ENCODE measurements at regions not wholly inside any gene's neighbourhood (a gene's known extent, or its start where the extent isn't known, plus 50 kb on each side); places are given as distances from the start of the nearest gene placed in this dataset.

DNA sequence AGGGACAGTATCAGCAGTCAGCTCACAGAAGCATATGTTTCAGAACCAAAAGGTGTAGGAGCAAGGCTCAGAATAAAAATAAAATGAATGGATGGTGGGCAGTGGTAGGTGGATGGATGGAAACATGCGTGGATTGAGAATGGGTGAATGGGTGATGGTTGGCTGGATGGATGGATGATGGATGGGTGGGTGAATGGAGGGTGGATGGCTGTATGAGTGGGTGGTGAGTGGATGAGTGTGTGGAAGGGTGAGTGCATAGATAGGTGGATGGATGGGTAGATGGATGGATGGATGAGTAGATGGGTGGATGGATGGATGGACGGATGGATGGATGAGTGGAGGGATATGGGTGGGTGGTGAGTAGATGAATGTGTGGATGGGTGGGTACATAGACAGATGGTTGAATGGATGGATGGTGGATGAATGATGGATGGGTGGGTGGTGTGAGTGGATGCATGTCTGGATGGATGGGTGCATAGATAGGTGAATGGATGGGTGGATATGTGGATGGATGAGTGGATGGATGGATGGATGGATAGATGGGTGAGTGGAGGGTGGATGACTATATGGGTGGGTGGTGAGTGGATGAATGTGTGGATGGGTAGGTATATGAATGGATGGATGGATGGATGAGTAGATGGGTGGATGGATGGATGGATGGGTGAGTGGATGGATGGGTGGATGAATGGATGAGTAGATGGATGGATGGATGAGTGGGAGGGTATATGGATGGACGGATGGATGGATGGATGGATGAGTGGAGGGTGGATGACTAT, 164.2 kb downstream of the C9orf50 start:
- 97% methylated on average over 3 of the region's 3 CpGs for WGBS
- H3K36me3 ChIP-seq (ENCODE audit: control insufficient read depth in 4 of 4, insufficient read depth in 3 of 4, low read depth in 1 of 4, low read length in 3 of 4): no peaks in the 10 kb centered on the region
- TF ChIP-seq, protein P1, sequence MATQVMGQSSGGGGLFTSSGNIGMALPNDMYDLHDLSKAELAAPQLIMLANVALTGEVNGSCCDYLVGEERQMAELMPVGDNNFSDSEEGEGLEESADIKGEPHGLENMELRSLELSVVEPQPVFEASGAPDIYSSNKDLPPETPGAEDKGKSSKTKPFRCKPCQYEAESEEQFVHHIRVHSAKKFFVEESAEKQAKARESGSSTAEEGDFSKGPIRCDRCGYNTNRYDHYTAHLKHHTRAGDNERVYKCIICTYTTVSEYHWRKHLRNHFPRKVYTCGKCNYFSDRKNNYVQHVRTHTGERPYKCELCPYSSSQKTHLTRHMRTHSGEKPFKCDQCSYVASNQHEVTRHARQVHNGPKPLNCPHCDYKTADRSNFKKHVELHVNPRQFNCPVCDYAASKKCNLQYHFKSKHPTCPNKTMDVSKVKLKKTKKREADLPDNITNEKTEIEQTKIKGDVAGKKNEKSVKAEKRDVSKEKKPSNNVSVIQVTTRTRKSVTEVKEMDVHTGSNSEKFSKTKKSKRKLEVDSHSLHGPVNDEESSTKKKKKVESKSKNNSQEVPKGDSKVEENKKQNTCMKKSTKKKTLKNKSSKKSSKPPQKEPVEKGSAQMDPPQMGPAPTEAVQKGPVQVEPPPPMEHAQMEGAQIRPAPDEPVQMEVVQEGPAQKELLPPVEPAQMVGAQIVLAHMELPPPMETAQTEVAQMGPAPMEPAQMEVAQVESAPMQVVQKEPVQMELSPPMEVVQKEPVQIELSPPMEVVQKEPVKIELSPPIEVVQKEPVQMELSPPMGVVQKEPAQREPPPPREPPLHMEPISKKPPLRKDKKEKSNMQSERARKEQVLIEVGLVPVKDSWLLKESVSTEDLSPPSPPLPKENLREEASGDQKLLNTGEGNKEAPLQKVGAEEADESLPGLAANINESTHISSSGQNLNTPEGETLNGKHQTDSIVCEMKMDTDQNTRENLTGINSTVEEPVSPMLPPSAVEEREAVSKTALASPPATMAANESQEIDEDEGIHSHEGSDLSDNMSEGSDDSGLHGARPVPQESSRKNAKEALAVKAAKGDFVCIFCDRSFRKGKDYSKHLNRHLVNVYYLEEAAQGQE (IDR thresholded peaks at IDR 0.05): no peak
- TF ChIP-seq SP1 (IDR thresholded peaks at IDR 0.05) (no peak), EGR1 (IDR thresholded peaks at IDR 0.05; ENCODE audit: low read depth in 2 of 2) (no peak), TAF1 (conservative IDR thresholded peaks at IDR 0.05) (no peak), NR2F2 (IDR thresholded peaks at IDR 0.05) (no peak), RAD21 (IDR thresholded peaks at IDR 0.05) (no peak), FOXA1 (IDR thresholded peaks at IDR 0.05) (no peak), GABPA (IDR thresholded peaks at IDR 0.05 in 1 of 2, conservative IDR thresholded peaks at IDR 0.05 in 1 of 2) (no peak), HNF4A (conservative IDR thresholded peaks at IDR 0.05) (no peak), FOXA2 (IDR thresholded peaks at IDR 0.05) (no peak), JUND (IDR thresholded peaks at IDR 0.05) (no peak), YY1 (IDR thresholded peaks at IDR 0.05) (no peak), HNF4G (IDR thresholded peaks at IDR 0.05) (no peak), RXRA (IDR thresholded peaks at IDR 0.05) (no peak)
- TF ChIP-seq, protein P2, sequence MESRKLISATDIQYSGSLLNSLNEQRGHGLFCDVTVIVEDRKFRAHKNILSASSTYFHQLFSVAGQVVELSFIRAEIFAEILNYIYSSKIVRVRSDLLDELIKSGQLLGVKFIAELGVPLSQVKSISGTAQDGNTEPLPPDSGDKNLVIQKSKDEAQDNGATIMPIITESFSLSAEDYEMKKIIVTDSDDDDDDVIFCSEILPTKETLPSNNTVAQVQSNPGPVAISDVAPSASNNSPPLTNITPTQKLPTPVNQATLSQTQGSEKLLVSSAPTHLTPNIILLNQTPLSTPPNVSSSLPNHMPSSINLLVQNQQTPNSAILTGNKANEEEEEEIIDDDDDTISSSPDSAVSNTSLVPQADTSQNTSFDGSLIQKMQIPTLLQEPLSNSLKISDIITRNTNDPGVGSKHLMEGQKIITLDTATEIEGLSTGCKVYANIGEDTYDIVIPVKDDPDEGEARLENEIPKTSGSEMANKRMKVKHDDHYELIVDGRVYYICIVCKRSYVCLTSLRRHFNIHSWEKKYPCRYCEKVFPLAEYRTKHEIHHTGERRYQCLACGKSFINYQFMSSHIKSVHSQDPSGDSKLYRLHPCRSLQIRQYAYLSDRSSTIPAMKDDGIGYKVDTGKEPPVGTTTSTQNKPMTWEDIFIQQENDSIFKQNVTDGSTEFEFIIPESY (IDR thresholded peaks at IDR 0.05): no peak
- TF ChIP-seq, protein P3, sequence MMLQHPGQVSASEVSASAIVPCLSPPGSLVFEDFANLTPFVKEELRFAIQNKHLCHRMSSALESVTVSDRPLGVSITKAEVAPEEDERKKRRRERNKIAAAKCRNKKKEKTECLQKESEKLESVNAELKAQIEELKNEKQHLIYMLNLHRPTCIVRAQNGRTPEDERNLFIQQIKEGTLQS (IDR thresholded peaks at IDR 0.05): no peak
- TF ChIP-seq, protein P4, sequence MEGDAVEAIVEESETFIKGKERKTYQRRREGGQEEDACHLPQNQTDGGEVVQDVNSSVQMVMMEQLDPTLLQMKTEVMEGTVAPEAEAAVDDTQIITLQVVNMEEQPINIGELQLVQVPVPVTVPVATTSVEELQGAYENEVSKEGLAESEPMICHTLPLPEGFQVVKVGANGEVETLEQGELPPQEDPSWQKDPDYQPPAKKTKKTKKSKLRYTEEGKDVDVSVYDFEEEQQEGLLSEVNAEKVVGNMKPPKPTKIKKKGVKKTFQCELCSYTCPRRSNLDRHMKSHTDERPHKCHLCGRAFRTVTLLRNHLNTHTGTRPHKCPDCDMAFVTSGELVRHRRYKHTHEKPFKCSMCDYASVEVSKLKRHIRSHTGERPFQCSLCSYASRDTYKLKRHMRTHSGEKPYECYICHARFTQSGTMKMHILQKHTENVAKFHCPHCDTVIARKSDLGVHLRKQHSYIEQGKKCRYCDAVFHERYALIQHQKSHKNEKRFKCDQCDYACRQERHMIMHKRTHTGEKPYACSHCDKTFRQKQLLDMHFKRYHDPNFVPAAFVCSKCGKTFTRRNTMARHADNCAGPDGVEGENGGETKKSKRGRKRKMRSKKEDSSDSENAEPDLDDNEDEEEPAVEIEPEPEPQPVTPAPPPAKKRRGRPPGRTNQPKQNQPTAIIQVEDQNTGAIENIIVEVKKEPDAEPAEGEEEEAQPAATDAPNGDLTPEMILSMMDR (IDR thresholded peaks at IDR 0.05; ENCODE audit: low read depth, low read length, missing input control): no peak
- TF ChIP-seq, protein P5, sequence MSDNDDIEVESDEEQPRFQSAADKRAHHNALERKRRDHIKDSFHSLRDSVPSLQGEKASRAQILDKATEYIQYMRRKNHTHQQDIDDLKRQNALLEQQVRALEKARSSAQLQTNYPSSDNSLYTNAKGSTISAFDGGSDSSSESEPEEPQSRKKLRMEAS (IDR thresholded peaks at IDR 0.05): no peak
- H3K27ac ChIP-seq (ENCODE audit: low read depth in 1 of 2, low read length in 2 of 2): no peak overlapping the region
- no peak overlapping the region for H3K4me3 ChIP-seq (ENCODE audit: low read depth in 1 of 3, low read length in 3 of 3)
- DNase-seq (ENCODE audit: low spot score): no peak
- H3K4me1 ChIP-seq (ENCODE audit: control insufficient read depth in 4 of 4, insufficient read depth in 4 of 4, low read length in 3 of 4): peaks cover 12 to 27% (median 21%) of the 10 kb centered on the region in 4 donors
- H3K9ac ChIP-seq (ENCODE audit: low read depth in 1 of 2, low read length in 2 of 2): no peak overlapping the region
- H3K27me3 ChIP-seq (ENCODE audit: control insufficient read depth in 4 of 4, insufficient read depth in 4 of 4, low read length in 3 of 4): no peaks in the 10 kb centered on the region
- H3K9me3 ChIP-seq (ENCODE audit: control insufficient read depth in 4 of 4, low read length in 3 of 4): no peaks in the 10 kb centered on the region
